NCI-H2196 treated with DMSO at 0.1 percent for 48 hours (cell line): ENCODE measurements at regions not wholly inside any gene's neighbourhood (a gene's known extent, or its start where the extent isn't known, plus 50 kb on each side); places are given as distances from the start of the nearest gene placed in this dataset.

Experiments
- DNase-seq: peaks from one replicate; lab custom pipeline; 2025; ENCODE audit not compliant: unreplicated experiment; lab: John Stamatoyannopoulos, UW

- DNase-seq: no peak
These were observed 346.5 kb downstream of the ZNF536 start for GRCh38 chr19:30718707-30719106.

GRCh38 chr19:30718014-30718413 lies 345.8 kb downstream of the ZNF536 start:
- no peak for DNase-seq

GRCh38 chr19:30717381-30717780 lies 345.2 kb downstream of the ZNF536 start:
- DNase-seq: no peak

DNA sequence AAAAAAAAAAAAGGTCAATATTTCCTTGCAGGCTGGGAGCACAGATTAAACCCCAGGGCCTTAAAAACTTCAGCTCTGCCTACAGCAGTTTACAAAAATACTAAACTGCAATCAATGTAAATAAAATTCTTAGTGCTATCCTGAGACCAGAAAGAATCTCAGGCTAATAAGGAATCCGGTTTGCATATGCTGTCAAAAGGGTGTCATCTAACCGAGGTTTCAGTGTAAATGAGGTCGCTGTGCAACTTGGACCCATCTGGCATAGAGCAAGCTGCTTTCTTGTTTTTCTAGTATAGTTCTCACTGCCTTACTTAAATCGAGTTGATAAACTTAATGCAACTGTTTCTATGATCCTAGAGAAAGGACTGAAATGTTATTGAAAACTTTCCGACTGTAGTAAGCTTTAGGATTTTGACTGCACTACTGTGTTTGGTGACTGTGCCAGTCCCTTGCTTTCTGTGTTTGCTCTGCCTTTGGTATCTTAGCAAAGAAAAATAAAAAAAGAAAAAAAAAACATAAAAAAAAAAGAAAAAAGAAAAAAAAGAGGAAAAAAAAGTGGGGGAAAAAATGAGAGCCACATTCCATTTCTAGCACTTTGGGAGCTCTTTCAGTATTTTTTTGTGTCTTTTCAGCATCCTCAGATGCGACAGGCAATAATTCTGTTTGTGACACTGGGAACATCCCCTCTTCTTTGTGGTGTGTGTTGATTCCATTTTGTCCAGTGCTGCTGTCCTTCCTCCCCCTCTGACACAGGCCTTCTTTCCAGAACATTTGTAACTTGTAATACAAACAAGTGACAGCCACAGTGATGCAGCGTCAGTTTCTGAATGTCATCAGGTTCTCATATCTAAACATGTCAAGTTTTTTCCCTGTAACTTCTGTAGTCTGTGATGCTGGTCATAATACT lies 340.5 kb downstream of the ZNF536 start:
- DNase-seq: no peak

- no peak for DNase-seq
These were observed 339.6 kb downstream of the ZNF536 start for GRCh38 chr19:30711826-30712225.

- DNase-seq: no peak
These were observed 339.1 kb downstream of the ZNF536 start for GRCh38 chr19:30711296-30711695.

GRCh38 chr19:30710721-30711120 lies 338.5 kb downstream of the ZNF536 start:
- no peak for DNase-seq

GRCh38 chr19:30708416-30709178 lies 336.4 kb downstream of the ZNF536 start:
- no peak for DNase-seq

DNA sequence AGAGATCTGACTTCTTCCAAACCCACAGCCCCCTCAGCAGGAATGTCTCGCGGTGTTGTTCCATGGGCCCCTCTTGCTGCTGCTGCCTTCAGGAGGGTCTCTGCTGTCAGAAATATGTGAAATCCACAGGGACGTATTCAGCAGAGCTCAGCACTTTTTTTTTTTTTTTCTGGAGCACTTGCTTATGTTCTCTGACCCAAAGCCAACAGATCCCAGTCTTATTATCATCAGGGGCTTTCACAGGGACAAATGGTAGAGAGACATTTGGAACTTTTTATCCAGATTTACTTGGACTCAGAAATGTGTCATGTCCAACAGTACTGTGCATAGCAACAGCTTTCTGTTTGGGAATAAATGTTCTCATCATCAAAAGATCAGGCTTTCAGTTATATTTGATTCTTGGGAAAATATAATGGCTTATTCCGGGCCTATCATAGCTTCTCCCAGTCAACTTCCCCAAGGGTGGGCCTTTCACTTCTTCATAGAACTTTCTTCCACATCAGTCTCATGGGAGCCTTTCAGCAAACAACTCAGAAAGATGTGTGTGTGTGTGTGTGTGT lies 332.7 kb downstream of the ZNF536 start:
- DNase-seq: no peak

- no peak for DNase-seq
These were observed 331.5 kb downstream of the ZNF536 start for GRCh38 chr19:30703645-30704044.

- DNase-seq: no peak
These were observed 329.0 kb downstream of the ZNF536 start for GRCh38 chr19:30701178-30701577.

DNA sequence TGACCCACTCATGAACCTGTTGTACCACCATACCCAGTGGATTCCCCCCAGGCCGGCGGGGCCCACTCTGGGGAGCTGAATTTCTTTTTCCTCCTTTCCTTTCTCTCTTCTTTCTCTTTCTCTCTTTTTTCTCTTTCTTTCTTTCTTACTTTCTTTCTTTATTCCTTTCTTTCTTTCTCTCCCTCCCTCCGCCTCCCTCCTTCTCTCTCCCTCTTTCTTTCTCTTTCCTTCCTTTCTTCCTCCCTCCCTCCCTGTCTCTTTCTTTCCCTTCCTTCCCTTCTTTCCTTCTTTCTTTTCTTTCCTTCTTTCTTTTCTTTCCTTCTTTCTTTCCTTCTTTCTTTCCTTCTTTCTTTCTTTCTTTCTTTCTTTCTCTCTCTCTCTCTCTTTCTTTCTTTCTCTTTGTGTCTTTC lies 327.7 kb downstream of the ZNF536 start:
- DNase-seq: no peak

DNA sequence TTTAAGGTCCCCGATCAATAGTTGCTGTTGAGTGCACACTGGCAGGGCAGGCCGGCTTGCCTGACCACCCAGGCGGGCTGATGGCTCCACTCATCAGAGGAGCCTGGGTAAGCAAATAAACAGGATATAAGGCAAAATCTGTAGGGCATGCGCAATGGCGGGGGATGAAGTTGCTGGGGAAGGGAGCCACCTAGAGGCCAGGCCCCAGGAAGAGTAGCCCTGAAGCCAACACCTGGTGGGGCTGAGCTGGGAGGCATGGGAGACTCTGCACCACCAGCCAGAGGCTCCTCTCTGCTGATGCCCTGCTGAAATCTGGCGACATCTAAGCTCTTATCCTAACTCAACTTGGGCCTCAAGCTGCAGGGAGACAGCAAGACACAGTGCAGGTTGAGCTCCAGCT lies 324.3 kb downstream of the ZNF536 start:
- no peak for DNase-seq

- DNase-seq: no peak
These were observed 323.1 kb downstream of the ZNF536 start for GRCh38 chr19:30695171-30695875.

GRCh38 chr19:30694156-30694755 lies 322.1 kb downstream of the ZNF536 start:
- DNase-seq: no peak

GRCh38 chr19:30692879-30693503 lies 320.8 kb downstream of the ZNF536 start:
- DNase-seq: no peak

DNA sequence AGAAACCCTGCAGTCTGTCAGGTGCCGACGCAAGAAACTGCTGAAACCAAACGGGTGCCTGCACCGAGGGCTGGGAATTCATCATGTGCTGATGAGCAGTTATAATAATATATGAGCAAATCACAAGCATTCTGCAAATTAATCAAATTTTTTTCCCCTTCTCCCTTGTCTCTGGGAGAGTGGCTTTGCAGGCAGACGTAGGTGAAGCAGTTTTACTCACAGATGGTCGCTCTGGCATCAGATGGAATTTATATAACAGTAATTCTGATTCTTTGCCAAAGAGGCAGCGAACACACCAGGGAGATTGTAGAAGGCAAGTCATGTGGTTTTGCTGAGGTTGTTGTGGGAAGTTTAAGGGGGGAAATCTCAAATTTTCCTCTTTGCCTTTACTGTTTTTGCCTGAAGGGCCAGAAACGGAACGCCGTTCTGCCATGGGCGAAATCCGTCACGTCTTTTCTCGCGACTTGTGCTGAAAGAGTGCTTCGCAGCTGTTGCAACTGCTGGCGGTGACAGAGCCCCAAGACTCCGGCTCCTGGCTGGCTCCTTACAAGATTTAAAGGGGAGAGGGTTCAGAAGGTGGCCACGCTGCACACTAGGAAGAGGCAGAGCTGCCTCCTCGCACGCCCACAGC lies 320.1 kb downstream of the ZNF536 start:
- no peak for DNase-seq

- no peak for DNase-seq
These were observed 319.6 kb downstream of the ZNF536 start for GRCh38 chr19:30691819-30692166.

DNA sequence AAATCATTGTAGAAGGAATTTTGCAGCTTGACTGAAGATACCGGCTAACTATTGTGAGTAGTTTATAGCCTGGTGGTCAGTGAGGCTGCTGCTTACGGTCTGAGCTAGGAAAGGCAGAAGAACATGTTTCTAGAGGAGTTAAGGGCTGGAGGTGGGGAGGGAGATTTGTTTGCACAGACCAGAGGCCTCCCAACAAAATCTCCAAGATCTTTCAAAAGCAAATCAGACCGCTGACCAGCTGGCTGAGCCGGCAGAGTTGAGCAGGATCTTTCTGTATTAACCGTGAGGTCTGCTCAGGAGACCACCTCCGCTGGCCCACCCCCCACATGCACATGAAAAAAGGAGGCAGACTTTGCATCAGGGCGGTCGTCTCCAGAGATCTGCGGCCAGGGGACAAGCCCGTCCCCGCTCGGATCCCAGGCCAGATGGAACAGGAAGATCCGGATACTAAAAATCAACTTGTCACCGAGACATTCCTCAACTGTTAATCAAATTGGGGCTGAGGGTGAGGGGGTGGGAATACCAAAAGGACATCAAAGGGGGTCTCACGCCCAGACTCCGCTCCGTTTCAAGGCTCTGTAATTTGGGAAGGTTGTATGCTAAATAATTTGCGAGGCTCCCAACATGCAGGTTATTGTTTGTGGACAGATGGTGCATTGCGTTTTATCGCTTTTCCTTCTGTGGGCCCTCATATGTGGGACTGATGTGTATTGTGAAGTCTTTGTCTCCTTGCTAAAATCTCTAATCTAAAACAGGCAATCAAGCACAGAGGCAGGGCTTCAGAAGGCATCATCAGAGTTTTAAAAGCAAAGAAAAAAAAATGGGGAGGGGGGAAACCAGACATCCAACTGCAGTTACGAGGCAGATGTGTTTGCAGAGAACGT lies 319.0 kb downstream of the ZNF536 start:
- DNase-seq: no peak
